ENCODE measurements at regions not wholly inside any gene's neighbourhood (a gene's known extent, or its start where the extent isn't known, plus 50 kb on each side); places are given as distances from the start of the nearest gene placed in this dataset.

- TF ChIP-seq ZNF460 (CRISPR knock-in tag; IDR thresholded peaks at IDR 0.05; ENCODE audit: borderline replicate concordance) (no peak), SMAD3 (CRISPR knock-in tag; IDR thresholded peaks at IDR 0.05) (no peak), CTCF (CRISPR knock-in tag; IDR thresholded peaks at IDR 0.05) (no peak), FOSL2 (CRISPR knock-in tag; IDR thresholded peaks at IDR 0.05) (no peak), GABPA (IDR thresholded peaks at IDR 0.05; ENCODE audit: low read depth, low read length) (no peak), GABPA (CRISPR knock-in tag; IDR thresholded peaks at IDR 0.05; ENCODE audit: low read depth) (no peak), ZBTB49 (CRISPR knock-in tag; IDR thresholded peaks at IDR 0.05; ENCODE audit: borderline replicate concordance) (no peak), SP2 (CRISPR knock-in tag; IDR thresholded peaks at IDR 0.05) (no peak), ATF7 (IDR thresholded peaks at IDR 0.05) (no peak), ATF7 (CRISPR knock-in tag; IDR thresholded peaks at IDR 0.05) (no peak)
- TF ChIP-seq, protein P1, sequence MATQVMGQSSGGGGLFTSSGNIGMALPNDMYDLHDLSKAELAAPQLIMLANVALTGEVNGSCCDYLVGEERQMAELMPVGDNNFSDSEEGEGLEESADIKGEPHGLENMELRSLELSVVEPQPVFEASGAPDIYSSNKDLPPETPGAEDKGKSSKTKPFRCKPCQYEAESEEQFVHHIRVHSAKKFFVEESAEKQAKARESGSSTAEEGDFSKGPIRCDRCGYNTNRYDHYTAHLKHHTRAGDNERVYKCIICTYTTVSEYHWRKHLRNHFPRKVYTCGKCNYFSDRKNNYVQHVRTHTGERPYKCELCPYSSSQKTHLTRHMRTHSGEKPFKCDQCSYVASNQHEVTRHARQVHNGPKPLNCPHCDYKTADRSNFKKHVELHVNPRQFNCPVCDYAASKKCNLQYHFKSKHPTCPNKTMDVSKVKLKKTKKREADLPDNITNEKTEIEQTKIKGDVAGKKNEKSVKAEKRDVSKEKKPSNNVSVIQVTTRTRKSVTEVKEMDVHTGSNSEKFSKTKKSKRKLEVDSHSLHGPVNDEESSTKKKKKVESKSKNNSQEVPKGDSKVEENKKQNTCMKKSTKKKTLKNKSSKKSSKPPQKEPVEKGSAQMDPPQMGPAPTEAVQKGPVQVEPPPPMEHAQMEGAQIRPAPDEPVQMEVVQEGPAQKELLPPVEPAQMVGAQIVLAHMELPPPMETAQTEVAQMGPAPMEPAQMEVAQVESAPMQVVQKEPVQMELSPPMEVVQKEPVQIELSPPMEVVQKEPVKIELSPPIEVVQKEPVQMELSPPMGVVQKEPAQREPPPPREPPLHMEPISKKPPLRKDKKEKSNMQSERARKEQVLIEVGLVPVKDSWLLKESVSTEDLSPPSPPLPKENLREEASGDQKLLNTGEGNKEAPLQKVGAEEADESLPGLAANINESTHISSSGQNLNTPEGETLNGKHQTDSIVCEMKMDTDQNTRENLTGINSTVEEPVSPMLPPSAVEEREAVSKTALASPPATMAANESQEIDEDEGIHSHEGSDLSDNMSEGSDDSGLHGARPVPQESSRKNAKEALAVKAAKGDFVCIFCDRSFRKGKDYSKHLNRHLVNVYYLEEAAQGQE (IDR thresholded peaks at IDR 0.05; ENCODE audit: borderline replicate concordance in 1 of 2, low read depth in 1 of 2, low read length in 2 of 2) = no peak
These were observed 524.2 kb upstream of the EEF2KMT start for GRCh38 chr16:5621826-5622225.

All from HepG2 (cell line).